HG02678 (cell line): ENCODE measurements at regions not wholly inside any gene's neighbourhood (a gene's known extent, or its start where the extent isn't known, plus 50 kb on each side); places are given as distances from the start of the nearest gene placed in this dataset.

Experiments used
- ATAC-seq: cut with Tn5 transposase; IDR thresholded peaks from one replicate; pipeline ENCODE4 v1.9.1; 2021; ENCODE audit warnings: mild to moderate bottlenecking, moderate library complexity; ENCODE audit not compliant: unreplicated experiment

DNA sequence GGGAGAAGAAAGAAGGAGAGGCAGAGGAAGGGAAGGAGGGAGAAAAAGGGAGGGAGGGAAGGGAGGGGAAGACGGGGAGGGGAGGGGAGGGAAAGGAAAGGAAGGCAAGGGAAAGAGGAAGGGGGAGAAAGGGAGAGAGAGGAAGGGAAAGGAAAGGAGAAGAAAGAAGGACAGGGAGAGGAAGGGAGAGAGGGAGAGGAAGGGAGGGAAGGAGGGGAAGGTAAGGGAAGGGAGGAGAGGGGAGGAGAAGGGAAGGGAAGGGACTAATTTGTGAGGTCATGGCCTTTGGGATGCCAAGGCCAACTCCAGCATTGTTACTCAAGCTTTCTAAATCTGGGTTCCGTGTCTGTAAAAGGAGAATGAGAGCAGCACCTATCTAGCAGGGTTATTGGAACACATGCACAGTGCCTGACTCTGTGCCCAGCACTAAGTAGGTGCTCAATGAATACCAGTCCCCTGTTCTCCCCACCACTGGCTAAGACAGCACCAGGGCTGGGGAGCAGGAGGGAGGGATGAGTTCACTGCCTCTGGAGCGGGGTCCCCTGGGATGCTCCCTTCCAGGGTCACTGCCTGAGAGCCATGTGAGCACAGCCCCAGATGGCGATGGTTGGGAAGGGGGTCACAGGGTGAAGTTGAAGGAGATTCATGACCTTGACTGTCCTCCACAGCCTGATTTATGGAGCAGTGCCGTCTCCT, 560.1 kb upstream of the TBX3 start:
- no peak for ATAC-seq

DNA sequence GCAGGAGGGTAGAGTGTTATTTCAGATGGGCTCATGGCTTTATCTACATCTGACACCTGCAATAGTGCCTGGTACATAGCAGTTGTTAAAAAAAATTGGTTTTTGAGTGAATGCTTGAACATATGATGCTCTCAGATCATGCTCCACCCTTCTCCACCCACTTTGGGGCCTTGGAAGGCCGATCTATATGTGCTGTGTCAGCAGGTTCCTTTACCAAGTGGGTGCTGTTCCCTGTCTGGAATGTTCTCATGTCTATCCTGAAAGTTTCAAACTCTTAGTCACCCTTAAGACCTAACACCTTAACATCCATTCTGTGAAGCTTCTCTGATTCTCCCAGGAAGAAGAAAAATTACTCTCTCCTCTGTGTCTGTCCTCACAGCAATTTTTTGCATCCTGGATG, 556.3 kb upstream of the TBX3 start:
- no peak for ATAC-seq

DNA sequence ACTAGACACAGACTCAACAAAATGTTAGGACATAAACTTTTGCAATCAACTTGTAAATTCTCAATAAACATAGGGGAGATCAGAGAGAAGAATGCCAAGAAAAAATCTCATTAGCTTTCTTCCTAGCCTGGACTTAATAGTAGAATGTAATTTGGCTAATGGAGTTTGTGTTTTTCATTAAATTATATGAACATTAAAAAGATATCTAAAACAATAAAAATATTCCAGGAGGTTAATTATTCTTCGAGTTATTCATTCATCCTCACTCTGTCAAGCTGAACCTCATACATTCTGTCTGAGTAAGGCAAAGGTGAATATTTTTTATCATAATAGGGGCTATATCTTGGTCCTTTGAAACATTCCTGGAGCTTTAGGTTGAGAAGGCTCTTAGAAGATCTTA, 551.9 kb upstream of the TBX3 start:
- ATAC-seq: no peak

DNA sequence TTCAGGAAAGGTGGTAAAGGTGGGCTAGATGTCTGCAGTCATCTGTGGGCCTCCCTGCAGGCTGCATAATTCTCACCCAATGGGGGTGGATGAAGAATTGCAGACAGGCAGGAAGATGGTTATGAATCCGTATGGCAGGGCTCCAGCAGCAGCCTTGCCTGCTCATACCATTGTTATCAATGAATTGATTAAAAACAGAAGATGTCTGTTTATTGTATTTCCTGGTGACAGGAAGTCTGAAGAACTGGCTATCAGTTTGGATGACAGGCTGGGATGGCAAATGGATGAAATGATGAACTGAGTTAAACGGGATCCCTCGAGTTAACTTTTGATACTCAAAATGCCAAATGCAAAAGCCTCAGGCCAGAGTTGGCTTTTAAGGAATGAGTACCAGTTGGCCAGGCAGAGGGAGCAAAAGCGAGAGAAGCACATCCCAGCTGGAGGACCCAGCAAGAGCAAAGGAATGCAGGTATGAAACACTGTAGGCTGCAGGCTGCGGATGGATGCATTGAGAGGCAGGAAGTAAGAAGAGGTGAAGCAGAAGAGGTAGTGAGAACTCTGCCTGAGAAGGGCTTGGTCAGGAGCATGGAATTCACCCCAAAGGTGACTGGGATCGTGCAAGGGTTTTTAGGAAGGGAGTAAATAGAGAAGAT, 550.0 kb upstream of the TBX3 start:
- ATAC-seq: no peak

DNA sequence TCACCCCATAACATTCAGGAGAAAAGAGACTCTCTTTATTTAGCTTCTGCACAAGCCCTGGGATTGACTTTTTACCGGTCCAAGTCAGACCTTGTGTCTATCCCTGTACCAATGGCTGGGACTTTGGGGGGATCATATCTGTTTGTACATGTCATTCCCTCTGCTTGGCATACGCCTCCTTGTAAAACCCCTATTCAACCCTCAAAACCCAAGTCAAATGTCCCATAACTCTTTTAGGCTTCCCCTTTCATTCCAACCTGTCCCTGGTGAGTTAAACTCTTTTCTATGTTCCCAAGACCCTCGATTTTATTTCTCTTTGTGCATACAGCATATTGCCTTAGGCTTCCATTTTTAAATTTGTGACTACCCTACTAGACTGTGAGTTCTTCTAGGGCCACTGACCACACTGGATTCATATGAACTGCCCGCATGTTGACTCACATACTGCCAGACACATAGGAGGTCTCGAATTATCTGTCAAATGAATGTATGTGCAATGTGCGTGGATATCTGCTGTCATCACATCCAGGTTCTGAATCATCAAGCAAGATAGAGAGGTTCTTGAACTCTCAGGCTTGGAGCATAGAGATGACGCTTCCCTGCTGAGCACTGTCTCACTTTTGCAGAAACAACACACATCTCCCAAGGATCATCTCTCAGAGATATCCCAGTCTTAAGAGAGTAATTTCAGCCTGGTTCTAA, 548.6 kb upstream of the TBX3 start:
- no peak for ATAC-seq

DNA sequence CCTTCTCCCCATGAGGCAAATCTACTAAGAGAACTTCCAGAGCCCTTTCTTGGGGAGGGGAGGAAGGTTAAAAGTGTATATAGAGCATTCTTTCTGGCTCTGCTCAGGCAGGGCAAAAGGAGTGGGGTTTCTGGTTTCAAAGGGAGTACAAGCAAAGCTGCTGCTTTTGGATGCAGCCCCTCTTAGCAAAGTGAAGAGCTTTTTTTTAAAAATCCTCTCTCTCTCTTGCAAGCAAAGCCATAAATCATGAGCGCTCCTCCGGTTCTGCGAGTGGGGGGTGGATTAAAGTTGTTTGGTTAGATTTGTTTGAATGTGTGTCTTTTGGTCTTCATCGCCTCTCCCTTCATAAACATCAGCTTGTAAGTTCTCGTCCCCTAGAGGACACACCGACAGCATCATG, 546.6 kb upstream of the TBX3 start:
- ATAC-seq: no peak

DNA sequence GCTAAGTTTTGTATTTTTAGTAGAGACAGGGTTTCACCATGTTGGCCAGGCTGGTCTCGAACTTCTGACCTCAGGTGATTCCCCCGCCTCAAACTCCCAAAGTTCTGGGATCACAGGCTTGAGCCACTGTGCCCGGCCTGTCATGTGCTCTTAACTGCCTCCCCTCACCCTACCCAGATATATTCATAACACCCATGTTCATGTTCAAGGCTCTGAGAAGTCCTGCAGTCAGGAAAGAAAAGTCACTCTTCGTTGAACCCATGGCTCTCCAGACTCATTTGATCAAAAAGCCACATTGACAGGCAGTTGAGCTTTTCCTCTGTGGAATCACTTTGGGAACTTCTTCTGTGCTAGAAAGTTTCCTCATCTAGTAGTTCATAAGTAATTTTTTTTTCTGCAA, 545.5 kb upstream of the TBX3 start:
- no peak for ATAC-seq

DNA sequence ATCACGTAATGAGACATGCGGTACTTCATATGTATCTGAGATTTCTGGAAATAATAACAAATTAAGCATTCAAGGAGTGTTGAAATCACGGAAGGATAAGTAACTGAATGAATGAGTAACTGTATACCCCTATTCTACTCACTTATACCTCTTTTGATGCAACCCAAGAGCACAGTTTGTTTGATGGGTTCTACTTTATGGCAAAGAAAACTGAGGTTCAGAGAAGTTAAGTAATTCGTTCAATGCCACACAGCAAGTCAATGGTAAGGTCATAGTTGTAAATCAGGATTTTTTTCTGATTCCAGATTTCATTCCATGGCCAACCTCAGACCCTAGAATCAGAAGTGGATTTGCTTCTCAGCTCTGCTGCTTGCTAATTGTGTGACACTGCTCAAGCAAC, 544.5 kb upstream of the TBX3 start:
- no peak for ATAC-seq

DNA sequence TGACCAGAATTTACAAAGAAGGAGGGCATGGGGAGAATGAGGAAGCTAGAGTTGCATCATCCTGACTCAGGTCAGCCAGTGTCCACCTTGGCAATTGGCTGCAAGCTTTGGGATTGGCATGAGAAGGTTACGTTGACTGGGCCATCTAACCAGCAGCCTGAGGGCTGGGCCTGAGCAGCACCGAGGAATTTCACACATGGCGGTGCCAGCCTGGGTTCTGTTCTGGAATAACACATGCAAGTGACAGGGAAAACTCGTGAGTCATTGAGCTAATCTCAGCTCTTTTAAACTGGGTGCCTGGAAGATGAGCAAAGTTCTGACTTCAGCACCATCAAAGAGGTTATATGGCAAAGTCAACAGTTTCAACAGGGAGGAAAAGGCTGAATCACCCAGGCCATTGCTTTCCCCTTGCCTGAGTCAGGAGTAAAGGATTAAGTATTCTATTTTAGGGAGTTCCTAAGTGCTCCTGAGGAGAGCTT, 543.2 kb upstream of the TBX3 start:
- no peak for ATAC-seq

DNA sequence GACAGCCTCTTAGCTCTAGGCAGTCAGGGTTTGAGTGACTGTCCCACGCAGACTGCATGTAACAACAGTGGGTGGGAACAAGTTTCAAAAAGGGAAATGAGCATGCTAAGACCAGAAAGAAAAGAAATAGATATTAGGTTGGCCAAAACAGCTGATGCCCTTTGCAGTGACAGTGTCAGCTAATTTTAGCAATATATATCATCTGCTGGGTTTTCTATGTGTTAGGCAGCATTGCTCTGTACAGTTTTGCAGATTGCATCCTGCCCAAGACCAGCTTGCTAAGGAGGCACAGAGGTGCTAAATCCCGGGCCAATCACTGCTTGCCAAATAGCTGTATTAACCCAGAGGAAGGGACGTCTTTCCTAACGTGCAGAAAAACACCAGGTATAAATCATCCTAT, 541.9 kb upstream of the TBX3 start:
- no peak for ATAC-seq

DNA sequence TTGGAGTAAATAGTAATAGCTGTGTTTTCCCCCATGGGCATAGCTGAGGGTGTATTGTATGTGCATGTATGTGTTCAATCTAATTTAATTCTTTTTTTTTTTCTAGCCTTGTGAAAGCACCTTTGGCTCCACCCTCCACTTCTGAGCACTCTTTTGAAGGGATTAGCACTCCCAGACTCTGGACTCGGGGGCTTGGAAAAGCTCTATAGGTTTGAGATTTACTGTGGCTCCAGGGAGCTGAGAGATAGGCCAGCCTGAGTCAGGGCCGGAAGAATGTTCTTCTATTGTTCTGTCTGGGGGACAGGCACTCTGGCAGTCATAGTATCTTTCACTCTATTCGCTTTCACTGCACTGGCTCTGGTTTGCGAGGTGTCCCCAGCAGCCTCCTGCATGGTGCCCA, 540.0 kb upstream of the TBX3 start:
- ATAC-seq: no peak

DNA sequence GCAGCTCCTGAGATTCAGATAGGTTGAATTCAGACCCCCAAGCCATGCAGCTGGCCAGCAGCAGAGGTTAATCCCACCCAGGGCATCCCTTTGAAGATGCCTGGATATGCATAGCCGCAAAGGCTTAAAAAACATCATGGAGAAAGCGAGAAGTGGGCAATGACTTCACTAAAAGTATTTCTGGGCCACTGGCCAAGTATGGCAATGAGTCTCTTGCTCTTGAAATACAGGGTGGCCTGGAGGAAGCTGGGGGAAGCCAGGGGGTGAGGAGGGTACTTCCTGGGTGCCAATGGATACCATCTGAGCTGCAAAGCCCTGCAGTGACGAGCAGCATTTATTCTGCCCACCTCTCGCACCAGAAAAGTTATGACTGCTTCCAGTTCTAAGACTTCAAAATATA, 539.3 kb upstream of the TBX3 start:
- no peak for ATAC-seq

DNA sequence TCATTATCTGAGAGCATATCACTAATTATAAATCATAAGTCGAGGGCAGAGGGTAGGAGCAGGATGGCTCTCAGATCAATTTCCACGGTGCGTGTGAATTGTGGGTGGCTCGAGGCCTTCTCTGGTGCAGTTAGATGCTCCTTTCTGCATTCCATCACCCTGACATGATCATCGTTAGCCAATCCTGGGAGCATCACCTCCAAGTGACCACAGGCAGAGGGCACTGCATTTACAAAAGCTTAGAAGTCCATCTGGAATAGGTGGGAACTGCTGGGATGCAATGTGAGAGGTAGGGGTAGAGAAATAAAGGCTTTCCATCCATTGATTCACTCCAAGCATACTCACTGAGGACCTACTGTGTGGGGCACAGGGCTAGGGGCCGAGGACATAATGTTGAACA, 538.2 kb upstream of the TBX3 start:
- ATAC-seq: no peak

DNA sequence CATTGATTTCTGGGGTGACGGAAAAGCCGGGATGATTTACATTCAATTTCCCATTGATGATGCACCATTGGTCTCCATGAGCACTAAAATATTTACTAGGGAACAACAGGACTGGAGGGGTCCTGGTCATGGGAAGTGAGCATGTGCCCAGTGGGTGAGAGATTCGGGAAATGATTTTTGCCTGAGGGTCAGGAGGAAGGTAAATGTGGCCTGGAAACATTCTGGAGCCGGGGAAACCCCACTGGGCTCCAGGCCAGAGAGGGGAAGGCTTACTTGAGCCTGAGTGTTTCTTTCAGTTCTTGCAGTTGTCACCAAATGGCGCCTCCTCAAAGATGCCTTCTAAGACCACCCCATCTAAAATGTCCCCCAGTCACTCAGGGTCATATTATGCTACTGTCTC, 532.3 kb upstream of the TBX3 start:
- no peak for ATAC-seq

DNA sequence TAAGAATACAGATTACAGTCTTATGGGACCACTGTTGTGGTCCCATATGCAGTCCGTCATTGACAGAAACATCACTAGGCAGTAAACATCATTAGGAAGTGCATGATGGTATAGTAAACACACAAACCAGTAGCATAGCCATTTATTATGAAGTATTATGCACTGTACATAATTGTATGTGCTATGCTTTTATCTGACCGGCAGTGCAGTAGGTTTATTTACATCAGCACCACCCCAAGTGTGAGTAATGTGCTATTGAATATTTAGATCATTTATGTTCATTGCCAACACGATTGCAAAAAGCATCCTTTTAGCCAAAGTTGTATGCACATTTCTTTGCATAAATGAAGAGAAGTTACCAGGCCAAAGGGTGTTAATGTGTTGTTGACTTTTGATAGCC, 531.6 kb upstream of the TBX3 start:
- no peak for ATAC-seq

DNA sequence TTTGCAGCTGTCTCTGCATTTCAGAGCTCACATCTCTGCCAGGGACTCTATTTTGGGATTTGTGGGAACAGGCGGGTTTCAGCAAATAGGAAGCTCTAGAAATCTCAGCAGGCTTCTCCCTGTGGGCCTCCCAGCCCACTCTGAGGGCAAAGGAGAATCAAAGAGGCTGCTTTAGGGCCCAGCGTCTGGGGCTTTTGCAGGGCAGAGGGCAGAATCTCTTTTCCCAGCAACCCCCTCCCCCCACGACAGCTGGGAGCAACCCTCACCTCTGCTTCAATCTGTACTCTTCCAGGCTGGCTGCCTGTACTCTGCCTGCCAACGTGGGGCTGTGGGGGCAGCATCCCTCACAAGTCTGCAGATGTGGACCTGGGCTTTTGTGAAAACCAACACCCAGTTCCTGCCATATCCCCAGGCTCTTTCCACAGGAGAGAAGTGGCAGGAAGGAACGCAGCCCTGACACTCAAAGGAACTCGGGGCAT, 529.6 kb upstream of the TBX3 start:
- no peak for ATAC-seq

DNA sequence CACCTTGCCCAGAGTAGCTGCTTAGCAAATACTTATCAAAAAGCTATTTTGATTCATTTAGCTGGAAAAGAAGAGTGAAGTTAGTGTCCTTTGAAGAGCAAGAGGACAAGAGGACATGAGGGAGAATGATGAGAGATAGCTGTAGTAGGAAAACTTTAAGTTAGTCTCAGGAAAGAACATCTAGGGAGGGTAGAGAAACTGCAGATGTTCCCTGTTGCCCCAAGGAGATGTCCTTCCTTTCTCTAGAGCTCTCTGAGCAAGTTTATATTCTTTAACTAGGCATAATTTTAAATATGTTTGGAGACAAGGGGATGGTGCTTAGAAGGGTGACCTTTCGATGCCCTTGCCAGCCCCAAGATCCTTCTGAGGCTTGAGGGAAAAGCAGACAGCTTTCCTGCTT, 529.1 kb upstream of the TBX3 start:
- ATAC-seq: no peak

DNA sequence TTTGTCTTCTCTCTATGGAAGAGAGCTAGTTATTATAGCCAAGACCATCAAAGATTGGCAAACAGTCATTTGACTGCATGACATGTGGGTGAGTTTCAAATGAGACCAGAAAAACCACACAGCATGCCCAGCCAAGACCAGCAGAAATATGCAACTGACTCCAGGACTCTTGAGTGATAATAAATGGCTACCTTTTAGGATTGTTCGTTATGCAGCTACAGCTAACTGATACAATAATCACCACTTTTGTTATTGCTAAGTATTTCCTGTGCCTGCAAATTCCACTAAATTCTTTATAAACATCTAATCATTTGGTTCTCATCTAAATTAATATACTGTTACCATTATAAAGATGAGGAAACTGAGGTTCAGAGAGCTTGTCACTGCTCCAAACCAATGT, 528.4 kb upstream of the TBX3 start:
- no peak for ATAC-seq

DNA sequence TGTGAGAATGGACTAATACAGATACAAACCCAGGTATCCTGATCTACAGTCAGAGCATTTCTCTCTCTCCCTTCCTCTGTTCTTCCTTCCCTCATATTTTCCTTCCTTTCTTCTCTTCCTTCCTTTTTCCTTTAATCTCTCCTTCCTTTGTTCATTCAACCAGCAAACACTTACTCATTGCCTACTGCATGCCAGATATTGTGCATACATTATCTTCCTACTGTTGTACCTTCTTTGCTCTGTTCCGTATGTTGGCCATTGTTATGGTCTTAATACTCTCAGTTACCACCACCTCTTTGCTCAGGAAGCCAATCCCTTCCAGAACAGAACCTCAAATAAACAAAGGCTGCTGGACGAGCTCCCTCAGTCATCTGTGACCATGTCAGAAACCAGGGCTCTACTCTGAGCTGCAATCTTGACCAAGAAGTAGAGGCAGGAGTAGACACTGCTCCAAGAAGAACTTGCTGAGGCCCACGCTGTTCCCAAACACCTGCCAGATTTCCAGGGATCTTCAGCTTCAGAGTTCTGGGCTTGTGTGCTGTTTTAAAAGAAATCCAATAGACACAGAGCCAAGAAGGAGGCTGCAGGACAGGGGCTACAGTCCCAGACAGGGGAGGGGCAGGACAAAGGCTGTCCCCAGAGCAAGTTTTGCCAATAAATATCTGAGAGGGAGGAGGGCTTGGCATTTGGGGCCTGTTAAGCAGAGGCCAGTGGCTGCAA, 526.7 kb upstream of the TBX3 start:
- ATAC-seq: no peak

DNA sequence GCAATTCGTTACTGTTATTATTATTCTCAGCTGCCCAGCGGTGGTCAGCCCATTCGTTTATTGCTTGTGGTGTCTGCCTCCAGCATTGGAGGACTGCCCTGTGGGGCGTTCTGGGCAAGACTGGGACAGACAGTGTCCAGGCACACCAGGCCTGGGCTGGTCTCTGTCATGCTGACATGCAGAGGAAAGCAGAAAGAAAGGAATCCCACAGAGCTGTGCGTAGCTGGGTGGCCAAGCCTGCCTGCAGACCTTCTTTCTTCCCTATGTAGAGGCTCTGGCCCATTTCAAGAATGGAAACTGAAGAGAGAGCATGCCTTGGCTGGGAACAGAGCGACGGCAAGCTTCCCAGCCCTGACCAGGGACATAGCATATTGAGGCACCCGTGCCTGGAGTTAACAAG, 525.3 kb upstream of the TBX3 start:
- no peak for ATAC-seq

DNA sequence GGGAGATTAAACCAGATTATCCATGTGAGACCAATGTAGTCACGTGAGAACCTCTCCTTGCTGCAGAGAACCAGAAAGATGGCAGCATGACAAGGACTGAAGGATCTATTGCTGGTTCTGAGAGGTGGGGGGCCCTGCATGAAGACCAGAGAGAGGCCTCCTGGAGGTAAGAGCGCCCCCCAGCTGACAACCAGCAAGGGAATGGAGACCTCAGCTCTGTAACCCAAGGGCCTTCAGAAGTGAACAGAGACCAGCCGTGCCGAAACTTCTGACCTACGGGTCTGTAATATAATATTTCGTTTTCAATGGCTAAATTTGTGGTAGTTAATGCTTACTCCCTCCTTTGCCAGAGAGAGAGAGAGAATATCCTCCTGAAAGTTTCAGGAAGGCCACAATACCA, 524.1 kb upstream of the TBX3 start:
- ATAC-seq: no peak
